DOHH2 (cell line): ENCODE measurements at regions not wholly inside any gene's neighbourhood (a gene's known extent, or its start where the extent isn't known, plus 50 kb on each side); places are given as distances from the start of the nearest gene placed in this dataset.

Source experiments
- EZH2phosphoT487 ChIP-seq: fragments of 200-600 bp; sonication (generic); IDR thresholded peaks from 2 replicates; pipeline ENCODE4 v1.6.1; 2017; ENCODE audit warnings: borderline replicate concordance, mild to moderate bottlenecking, antibody characterized with exemption, low read length, moderate library complexity, mixed read lengths
- TF ChIP-seq, protein P1 (sequence below): fragments of 200-600 bp; sonication (generic); IDR thresholded peaks from one replicate; pipeline ENCODE4 v1.5.1; 2014; ENCODE audit warnings: antibody characterized with exemption, mild to moderate bottlenecking, low read depth, low read length; ENCODE audit not compliant: poor library complexity, severe bottlenecking

DNA sequence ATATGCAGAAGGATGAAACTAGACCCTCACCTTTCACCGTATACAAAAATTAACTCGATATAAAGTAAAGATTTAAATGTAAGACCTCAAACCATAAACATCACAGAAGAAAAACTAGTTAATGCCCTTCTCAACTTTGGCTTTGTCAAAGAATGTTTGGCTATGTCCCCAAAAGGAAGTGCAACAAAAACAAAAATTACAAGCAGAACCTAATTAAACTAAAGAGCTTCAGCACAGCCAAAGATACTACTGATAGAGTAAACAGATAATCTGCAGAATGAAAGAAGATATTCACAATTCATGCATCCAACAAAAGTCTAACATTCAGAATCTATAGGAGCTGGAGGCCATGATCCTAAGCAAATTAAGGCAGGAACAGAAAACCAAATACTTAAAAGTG lies 824.6 kb upstream of the NEGR1 start:
- TF ChIP-seq, protein P1, sequence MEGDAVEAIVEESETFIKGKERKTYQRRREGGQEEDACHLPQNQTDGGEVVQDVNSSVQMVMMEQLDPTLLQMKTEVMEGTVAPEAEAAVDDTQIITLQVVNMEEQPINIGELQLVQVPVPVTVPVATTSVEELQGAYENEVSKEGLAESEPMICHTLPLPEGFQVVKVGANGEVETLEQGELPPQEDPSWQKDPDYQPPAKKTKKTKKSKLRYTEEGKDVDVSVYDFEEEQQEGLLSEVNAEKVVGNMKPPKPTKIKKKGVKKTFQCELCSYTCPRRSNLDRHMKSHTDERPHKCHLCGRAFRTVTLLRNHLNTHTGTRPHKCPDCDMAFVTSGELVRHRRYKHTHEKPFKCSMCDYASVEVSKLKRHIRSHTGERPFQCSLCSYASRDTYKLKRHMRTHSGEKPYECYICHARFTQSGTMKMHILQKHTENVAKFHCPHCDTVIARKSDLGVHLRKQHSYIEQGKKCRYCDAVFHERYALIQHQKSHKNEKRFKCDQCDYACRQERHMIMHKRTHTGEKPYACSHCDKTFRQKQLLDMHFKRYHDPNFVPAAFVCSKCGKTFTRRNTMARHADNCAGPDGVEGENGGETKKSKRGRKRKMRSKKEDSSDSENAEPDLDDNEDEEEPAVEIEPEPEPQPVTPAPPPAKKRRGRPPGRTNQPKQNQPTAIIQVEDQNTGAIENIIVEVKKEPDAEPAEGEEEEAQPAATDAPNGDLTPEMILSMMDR: no peak
- no peak for TF ChIP-seq EZH2phosphoT487
